Neural crest cell (in vitro differentiated cells): ENCODE measurements at regions not wholly inside any gene's neighbourhood (a gene's known extent, or its start where the extent isn't known, plus 50 kb on each side); places are given as distances from the start of the nearest gene placed in this dataset.
"Not testable (repeated sequence)": the region's sequence is repeated elsewhere in the genome, so short reads cannot be mapped to it uniquely, and the experiment has no call there.

Experiments
- DNase-seq: peaks from one replicate; pipeline ENCODE4 v3.0.0; 2021; ENCODE audit warnings: low read depth, mixed read lengths, low spot score
- H3K27ac Mint-ChIP-seq: one replicate; pipeline ENCODE4 v1.8.0; 2021; ENCODE audit warnings: mild to moderate bottlenecking, mixed read lengths; ENCODE audit not compliant: unreplicated experiment
- H3K27me3 Mint-ChIP-seq: 2 replicates; pipeline ENCODE4 v1.8.0; 2021; ENCODE audit warnings: low read depth, mild to moderate bottlenecking, mixed read lengths
- H3K36me3 Mint-ChIP-seq: 2 replicates; pipeline ENCODE4 v1.8.0; 2021; ENCODE audit warnings: low read depth, mild to moderate bottlenecking, mixed read lengths
- H3K4me1 Mint-ChIP-seq: 2 replicates; pipeline ENCODE4 v1.8.0; 2021; ENCODE audit warnings: mixed read lengths
- H3K4me3 Mint-ChIP-seq: one replicate; pipeline ENCODE4 v1.8.0; 2021; ENCODE audit warnings: mild to moderate bottlenecking, mixed read lengths
- H3K9me3 Mint-ChIP-seq: 2 replicates; pipeline ENCODE4 v1.8.0; 2021; ENCODE audit warnings: mixed read lengths
- CTCF ChIP-seq: fragments of 200-600 bp; sonication (generic); conservative IDR thresholded peaks from 2 replicates; pipeline ENCODE4 v1.5.0; 2021; ENCODE audit warnings: antibody characterized with exemption, mild to moderate bottlenecking

GRCh38 chr12:114064497-114064896 is 98.4 kb upstream of the RBM19 start:
- no peak for TF ChIP-seq CTCF
- H3K27me3 Mint-ChIP-seq, result peaks cover 55% of the 10 kb centered on the region
- H3K4me3 Mint-ChIP-seq, result no peak overlapping the region
- H3K9me3 Mint-ChIP-seq, result no peaks in the 10 kb centered on the region
- no peak overlapping the region for H3K27ac Mint-ChIP-seq
- DNase-seq, result no peak
- H3K36me3 Mint-ChIP-seq, result peaks cover 2% of the 10 kb centered on the region
- no peaks in the 10 kb centered on the region for H3K4me1 Mint-ChIP-seq

- H3K9me3 Mint-ChIP-seq, H3K4me3 Mint-ChIP-seq, H3K36me3 Mint-ChIP-seq, H3K4me1 Mint-ChIP-seq, DNase-seq, H3K27ac Mint-ChIP-seq: not testable (repeated sequence)
- peaks cover 50% of the 10 kb centered on the region for H3K27me3 Mint-ChIP-seq
Measured at GRCh38 chr12:114064034-114064433, 97.9 kb upstream of the RBM19 start.

- no peak for DNase-seq
- no peak for TF ChIP-seq CTCF
- peaks cover 44% of the 10 kb centered on the region for H3K27me3 Mint-ChIP-seq
- no peaks in the 10 kb centered on the region for H3K4me1 Mint-ChIP-seq
- H3K36me3 Mint-ChIP-seq, result peaks cover 2% of the 10 kb centered on the region
- H3K4me3 Mint-ChIP-seq, result no peak overlapping the region
- no peak overlapping the region for H3K27ac Mint-ChIP-seq
- H3K9me3 Mint-ChIP-seq, result no peaks in the 10 kb centered on the region
Measured at GRCh38 chr12:114063435-114063834, 97.3 kb upstream of the RBM19 start.

GRCh38 chr12:114056351-114056750 is 90.2 kb upstream of the RBM19 start:
- not testable (repeated sequence) for DNase-seq, H3K36me3 Mint-ChIP-seq, H3K27ac Mint-ChIP-seq, H3K9me3 Mint-ChIP-seq, H3K4me3 Mint-ChIP-seq, H3K4me1 Mint-ChIP-seq
- H3K27me3 Mint-ChIP-seq, result peaks cover 32% of the 10 kb centered on the region

- peaks cover 39% of the 10 kb centered on the region for H3K27me3 Mint-ChIP-seq
- no peaks in the 10 kb centered on the region for H3K9me3 Mint-ChIP-seq
- no peak for DNase-seq
- H3K4me3 Mint-ChIP-seq, result no peak overlapping the region
- H3K4me1 Mint-ChIP-seq, result no peaks in the 10 kb centered on the region
- no peaks in the 10 kb centered on the region for H3K36me3 Mint-ChIP-seq
- H3K27ac Mint-ChIP-seq, result no peak overlapping the region
- no peak for TF ChIP-seq CTCF
Measured at GRCh38 chr12:114054982-114055381, 88.9 kb upstream of the RBM19 start.

GRCh38 chr12:114046236-114046998 is 80.3 kb upstream of the RBM19 start:
- Mint-ChIP-seq H3K9me3 (no peaks in the 10 kb centered on the region), H3K4me3 (no peak overlapping the region), H3K36me3 (no peaks in the 10 kb centered on the region), H3K27me3 (peaks cover 82% of the 10 kb centered on the region), H3K4me1 (no peaks in the 10 kb centered on the region), H3K27ac (no peak overlapping the region)
- DNase-seq, result no peak
- TF ChIP-seq CTCF, result no peak
